GM12872 (cell line): ENCODE measurements at regions not wholly inside any gene's neighbourhood (a gene's known extent, or its start where the extent isn't known, plus 50 kb on each side); places are given as distances from the start of the nearest gene placed in this dataset.

ENCODE experiments used
- TF ChIP-seq, protein P1 (sequence below): IDR thresholded peaks from 3 replicates; pipeline ENCODE4 v1.5.1; 2011; ENCODE audit warnings: low read depth, mild to moderate bottlenecking, low read length, moderate library complexity; ENCODE audit not compliant: insufficient read depth

DNA sequence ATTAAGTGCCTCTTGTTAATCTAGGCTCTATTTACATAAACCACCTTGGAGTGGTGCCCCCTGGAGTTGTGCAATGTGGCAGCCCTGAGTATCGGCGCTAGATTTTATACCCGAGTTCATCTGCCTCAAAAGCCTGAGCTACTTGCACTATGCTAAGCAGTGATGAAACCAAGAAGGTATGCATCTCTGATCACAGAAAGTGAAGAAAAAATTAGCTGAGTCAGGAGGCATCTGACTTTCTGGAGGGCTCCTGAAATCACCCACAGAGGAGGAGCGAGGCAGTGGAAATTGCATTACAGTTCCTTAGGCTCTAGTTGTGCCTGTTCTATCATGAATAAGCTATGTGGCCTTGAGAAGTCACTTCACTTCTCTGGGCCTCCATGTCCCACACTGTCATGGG is 80.3 kb upstream of the PSMD7 start:
- TF ChIP-seq, protein P1, sequence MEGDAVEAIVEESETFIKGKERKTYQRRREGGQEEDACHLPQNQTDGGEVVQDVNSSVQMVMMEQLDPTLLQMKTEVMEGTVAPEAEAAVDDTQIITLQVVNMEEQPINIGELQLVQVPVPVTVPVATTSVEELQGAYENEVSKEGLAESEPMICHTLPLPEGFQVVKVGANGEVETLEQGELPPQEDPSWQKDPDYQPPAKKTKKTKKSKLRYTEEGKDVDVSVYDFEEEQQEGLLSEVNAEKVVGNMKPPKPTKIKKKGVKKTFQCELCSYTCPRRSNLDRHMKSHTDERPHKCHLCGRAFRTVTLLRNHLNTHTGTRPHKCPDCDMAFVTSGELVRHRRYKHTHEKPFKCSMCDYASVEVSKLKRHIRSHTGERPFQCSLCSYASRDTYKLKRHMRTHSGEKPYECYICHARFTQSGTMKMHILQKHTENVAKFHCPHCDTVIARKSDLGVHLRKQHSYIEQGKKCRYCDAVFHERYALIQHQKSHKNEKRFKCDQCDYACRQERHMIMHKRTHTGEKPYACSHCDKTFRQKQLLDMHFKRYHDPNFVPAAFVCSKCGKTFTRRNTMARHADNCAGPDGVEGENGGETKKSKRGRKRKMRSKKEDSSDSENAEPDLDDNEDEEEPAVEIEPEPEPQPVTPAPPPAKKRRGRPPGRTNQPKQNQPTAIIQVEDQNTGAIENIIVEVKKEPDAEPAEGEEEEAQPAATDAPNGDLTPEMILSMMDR: no peak

DNA sequence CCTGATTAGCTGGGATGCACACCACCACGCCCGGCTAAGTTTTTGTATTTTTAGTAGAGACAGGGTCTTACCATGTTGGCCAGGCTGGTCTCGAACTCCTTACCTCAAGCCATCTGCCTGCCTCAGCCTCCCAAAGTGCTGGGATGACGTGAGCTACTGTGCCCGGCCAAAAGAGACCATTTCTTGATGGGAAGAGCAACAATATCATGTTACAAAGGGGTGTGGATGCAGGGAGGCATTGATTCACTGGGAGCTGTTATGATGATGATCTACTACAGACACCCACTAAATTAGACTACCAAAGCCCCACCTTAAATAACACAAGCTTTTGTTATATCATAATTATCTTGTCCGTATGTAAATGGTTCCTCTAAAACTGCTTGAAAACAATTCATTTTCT is 81.4 kb upstream of the PSMD7 start:
- TF ChIP-seq, protein P1: no peak

DNA sequence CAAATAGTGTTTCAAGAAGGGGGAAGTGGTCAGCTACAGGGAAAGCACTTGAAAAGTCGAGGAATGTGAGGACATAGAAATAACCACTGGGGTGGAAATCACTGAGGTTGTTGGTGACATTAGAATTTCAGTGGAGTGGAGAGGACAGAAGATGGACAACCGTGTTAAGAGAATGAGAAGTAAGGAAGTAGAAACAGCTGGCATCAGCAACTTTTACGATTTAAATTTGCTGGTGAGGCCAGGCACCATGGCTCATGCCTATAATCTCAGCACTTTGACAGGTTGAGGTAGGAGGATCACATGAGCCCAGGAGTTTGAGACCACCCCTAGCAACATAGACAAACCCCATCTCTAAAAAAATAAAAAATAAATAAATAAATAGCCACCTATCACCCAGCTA is 83.2 kb upstream of the PSMD7 start:
- TF ChIP-seq, protein P1: no peak

DNA sequence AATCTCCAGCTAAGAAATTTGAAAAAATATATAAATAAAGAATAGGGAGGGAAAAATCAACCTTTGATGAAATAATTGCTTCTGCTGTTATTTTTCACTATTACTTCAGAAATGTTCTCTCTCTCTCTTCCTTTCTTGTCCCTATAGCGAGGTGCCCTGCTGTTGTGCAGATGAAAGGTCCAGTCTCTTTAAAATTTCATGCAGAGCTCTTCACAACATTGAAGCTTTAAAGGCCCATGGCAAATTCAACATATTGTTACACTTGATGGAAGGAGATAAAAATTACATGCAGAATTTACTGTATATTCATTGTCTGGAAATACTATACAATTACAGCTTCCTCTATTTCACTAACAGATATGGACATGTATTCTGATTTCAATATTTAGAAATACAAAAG is 86.4 kb upstream of the PSMD7 start:
- TF ChIP-seq, protein P1: no peak

DNA sequence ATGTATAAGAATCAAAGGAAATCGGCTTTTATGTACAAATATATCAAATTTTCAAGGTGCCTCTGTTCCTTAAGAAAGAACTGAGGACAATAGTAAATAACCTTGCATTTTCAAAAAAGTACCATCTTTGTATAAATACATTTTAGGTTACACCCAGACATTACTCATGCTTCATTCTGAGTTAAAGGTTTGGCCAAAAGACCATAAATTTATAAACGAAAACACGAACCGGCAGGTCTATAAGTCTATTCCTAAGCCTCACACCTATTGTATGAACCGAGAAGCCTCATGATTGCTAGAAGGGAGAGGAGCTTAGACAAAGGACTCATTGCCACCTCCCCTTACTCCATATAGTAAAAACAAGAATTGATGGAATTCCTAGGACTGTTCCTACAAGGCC is 94.6 kb upstream of the PSMD7 start:
- TF ChIP-seq, protein P1: no peak

DNA sequence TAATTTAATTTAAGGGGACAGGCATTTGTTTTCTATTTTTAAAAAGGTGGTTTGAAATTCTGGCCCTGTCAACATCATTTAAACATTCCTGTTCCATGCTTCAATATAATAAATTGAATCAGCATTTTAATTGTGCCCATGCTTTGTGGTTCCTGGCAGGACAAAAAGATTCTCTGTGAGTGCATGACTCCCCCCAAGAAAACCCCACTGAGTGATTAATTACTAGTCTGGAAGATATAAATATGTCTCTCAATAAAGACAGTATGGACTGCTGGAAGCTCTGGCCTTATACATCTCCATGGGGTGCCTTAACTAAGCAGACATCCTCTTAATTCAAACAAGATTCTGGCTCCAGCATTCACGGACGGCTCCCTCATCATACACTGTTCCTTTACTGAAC is 95.0 kb upstream of the PSMD7 start:
- TF ChIP-seq, protein P1: no peak

DNA sequence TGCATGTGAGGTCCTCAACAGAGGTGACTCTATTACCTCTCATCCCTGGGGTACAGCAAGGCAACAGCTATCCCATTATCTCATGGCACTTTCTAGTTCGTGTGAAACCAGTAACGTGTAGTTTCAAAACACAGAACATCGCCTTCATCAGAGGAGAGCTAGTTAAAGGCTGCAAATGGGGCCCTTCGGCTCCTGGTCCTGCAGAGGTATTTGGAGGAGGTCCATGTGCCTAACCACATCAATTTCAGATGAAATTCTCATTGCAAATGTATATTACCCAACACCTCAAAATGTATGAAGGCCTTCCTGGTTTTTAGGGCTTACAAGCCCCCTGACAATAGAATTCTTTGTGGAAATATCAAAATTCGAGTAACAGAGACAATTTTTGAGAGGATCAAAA is 95.7 kb upstream of the PSMD7 start:
- TF ChIP-seq, protein P1: no peak

DNA sequence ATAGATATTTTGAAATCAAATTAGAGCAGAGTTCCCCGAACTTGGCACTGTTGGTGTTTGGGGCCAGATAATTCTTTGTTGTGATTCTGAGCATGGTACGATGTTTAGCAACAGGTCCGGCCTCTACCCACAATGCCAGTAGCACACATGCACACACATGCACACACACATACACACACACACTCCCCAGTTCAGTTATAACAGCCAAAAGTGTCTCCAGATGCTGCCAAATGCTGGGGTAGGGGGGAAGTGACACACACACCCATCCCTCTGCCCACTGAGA is 96.8 kb upstream of the PSMD7 start:
- TF ChIP-seq, protein P1: no peak
